Loucy (cell line): ENCODE measurements at regions not wholly inside any gene's neighbourhood (a gene's known extent, or its start where the extent isn't known, plus 50 kb on each side); places are given as distances from the start of the nearest gene placed in this dataset.

Experiments used
- H2AFZ ChIP-seq: fragments of 200-600 bp; sonication (generic); 2 replicates; pipeline ENCODE4 v1.6.0; 2016; ENCODE audit warnings: antibody characterized with exemption, mild to moderate bottlenecking, low read length, moderate library complexity
- H3F3A ChIP-seq: fragments of 200-600 bp; 2 replicates; pipeline ENCODE4 v1.6.0; 2016; ENCODE audit warnings: antibody characterized with exemption, low read depth, mild to moderate bottlenecking
- H3K27me3 ChIP-seq: fragments of 200-600 bp; sonication (generic); 2 replicates; pipeline ENCODE4 v1.6.1; 2014; ENCODE audit warnings: low read length, mild to moderate bottlenecking; ENCODE audit not compliant: insufficient read depth, poor library complexity, severe bottlenecking
- H3K36me3 ChIP-seq: fragments of 200-600 bp; sonication (generic); 2 replicates; pipeline ENCODE4 v1.6.1; 2016; ENCODE audit warnings: low read length; ENCODE audit not compliant: insufficient read depth
- H3K4me1 ChIP-seq: fragments of 200-600 bp; sonication (generic); 2 replicates; pipeline ENCODE4 v1.5.1; 2014; ENCODE audit warnings: low read length, mild to moderate bottlenecking; ENCODE audit not compliant: insufficient read depth, poor library complexity, severe bottlenecking
- H3K4me2 ChIP-seq: fragments of 200-600 bp; sonication (generic); 2 replicates; pipeline ENCODE4 v1.6.0; 2014; ENCODE audit warnings: antibody characterized with exemption, low read length, low read depth, mild to moderate bottlenecking; ENCODE audit not compliant: poor library complexity, severe bottlenecking
- H3K4me3 ChIP-seq: fragments of 200-600 bp; sonication (generic); 2 replicates; pipeline ENCODE4 v1.5.1; 2014; ENCODE audit warnings: low read length, mild to moderate bottlenecking, mixed read lengths; ENCODE audit not compliant: poor library complexity, severe bottlenecking
- H3K79me2 ChIP-seq: fragments of 200-600 bp; sonication (generic); 2 replicates; pipeline ENCODE4 v1.6.1; 2014; ENCODE audit warnings: low read length; ENCODE audit not compliant: insufficient read depth
- H3K9ac ChIP-seq: fragments of 200-600 bp; sonication (generic); 2 replicates; pipeline ENCODE4 v1.6.0; 2014; ENCODE audit warnings: mild to moderate bottlenecking, low read depth, low read length, moderate library complexity; ENCODE audit not compliant: poor library complexity, severe bottlenecking
- H3K9me2 ChIP-seq: fragments of 200-600 bp; sonication (generic); replicated peaks from 2 replicates; pipeline ENCODE4 v1.6.1; 2016; ENCODE audit warnings: low read depth, low read length, mixed read lengths
- H3K9me3 ChIP-seq: fragments of 200-600 bp; sonication (generic); 2 replicates; pipeline ENCODE4 v1.6.1; 2014; ENCODE audit warnings: mild to moderate bottlenecking, antibody characterized with exemption, low read length, low read depth; ENCODE audit not compliant: insufficient read depth
- H4K20me1 ChIP-seq: fragments of 200-600 bp; sonication (generic); 2 replicates; pipeline ENCODE4 v1.6.0; 2014; ENCODE audit warnings: antibody characterized with exemption, low read length, mild to moderate bottlenecking; ENCODE audit not compliant: insufficient read depth, poor library complexity, severe bottlenecking
- EZH2phosphoT487 ChIP-seq: fragments of 200-600 bp; IDR thresholded peaks from 2 replicates; pipeline ENCODE4 v1.6.1; 2018; ENCODE audit warnings: antibody characterized with exemption, mild to moderate bottlenecking, moderate library complexity, borderline replicate concordance
- TF ChIP-seq, protein P1 (sequence below): fragments of 200-600 bp; sonication (generic); conservative IDR thresholded peaks from 2 replicates; pipeline ENCODE4 v1.5.1; 2014; ENCODE audit warnings: mild to moderate bottlenecking, antibody characterized with exemption, low read length

DNA sequence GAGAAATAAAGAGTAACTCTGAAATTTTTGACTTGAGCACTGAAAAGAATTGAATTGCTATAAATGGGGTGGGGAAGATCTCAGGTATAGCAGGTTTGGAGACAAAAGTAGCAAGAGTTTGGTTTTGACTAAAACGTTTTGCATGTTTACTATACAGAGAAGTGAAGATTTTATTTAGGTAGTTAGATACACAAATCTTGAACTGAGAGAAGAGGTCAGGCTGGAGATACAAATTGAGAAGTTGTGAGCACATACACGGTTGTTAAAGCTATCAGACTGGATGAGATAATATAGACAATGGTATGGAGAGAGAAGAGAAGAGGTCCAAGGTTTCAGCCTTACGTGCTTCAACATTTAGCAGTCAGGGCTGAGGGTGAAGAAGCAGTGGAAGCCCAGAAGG, 420.9 kb downstream of the FOXO1 start:
- H3K79me2 ChIP-seq = no peaks in the 10 kb centered on the region
- H2AFZ ChIP-seq = no peak overlapping the region
- H3K36me3 ChIP-seq = no peaks in the 10 kb centered on the region
- H3K9me2 ChIP-seq = no peaks in the 10 kb centered on the region
- H3K4me2 ChIP-seq = no peak overlapping the region
- no peaks in the 10 kb centered on the region for H3K4me1 ChIP-seq
- no peaks in the 10 kb centered on the region for H4K20me1 ChIP-seq
- H3F3A ChIP-seq = no peaks in the 10 kb centered on the region
- H3K4me3 ChIP-seq = no peak overlapping the region
- H3K9me3 ChIP-seq = no peaks in the 10 kb centered on the region
- no peak for TF ChIP-seq EZH2phosphoT487
- TF ChIP-seq, protein P1, sequence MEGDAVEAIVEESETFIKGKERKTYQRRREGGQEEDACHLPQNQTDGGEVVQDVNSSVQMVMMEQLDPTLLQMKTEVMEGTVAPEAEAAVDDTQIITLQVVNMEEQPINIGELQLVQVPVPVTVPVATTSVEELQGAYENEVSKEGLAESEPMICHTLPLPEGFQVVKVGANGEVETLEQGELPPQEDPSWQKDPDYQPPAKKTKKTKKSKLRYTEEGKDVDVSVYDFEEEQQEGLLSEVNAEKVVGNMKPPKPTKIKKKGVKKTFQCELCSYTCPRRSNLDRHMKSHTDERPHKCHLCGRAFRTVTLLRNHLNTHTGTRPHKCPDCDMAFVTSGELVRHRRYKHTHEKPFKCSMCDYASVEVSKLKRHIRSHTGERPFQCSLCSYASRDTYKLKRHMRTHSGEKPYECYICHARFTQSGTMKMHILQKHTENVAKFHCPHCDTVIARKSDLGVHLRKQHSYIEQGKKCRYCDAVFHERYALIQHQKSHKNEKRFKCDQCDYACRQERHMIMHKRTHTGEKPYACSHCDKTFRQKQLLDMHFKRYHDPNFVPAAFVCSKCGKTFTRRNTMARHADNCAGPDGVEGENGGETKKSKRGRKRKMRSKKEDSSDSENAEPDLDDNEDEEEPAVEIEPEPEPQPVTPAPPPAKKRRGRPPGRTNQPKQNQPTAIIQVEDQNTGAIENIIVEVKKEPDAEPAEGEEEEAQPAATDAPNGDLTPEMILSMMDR = no peak
- H3K27me3 ChIP-seq = no peaks in the 10 kb centered on the region
- no peak overlapping the region for H3K9ac ChIP-seq

DNA sequence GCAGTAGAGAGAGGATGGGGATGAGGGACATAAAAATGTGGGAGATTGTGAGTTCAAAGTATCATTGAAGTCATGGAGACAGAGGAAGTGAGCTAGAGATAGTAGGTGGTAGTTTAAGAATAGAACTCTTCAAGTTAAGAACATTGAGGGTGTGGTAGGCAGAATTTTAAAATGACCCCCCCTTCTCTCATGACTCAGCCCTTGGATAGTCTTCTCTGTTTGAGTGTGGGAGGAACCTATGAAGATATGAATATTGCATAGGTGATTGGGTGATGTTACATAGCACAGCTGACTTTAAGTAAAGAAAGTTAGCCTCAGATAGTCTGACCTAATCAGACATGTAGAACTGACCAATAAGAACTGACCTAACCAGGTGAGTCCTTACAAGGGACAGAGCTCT, 418.6 kb downstream of the FOXO1 start:
- TF ChIP-seq, protein P1 = no peak
- TF ChIP-seq EZH2phosphoT487 = no peak
- Histone ChIP-seq H3K9me2 (no peaks in the 10 kb centered on the region), H2AFZ (no peak overlapping the region)

DNA sequence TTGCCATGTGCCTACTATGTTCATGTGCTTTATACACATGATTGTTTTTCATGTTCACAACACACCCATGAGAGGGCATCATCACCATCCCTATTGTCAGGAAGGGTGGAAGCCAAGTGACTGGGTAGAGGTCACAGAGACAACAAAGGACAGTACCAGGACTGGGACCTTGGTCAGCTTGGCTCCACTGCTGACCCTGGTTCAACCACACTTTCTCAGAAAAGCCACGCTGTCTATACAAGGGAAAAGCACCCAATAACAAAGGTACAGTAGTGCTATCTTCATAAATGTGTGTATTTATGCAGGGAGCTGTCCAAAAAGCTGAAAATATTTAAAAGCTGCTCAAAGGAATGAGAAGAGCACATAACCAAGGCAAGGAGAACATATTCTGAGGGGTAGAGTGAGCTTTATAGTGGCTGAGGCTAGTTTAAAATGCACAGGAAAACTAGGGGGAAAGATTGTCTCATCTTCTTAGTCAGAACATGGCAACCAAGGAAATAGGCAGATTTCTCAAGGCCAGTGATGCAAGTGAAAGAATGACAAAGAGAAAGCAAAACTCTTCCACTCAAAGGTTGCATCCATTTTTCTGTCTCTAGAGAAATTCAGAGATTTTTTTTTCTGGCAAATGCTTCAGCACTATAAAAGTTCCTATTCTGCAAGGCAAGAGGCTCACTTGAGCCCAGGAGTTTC, 415.0 kb downstream of the FOXO1 start:
- no peak overlapping the region for H3K4me3 ChIP-seq
- no peaks in the 10 kb centered on the region for H3K36me3 ChIP-seq
- no peak overlapping the region for H3K4me2 ChIP-seq
- H3K9ac ChIP-seq = no peak overlapping the region
- H3F3A ChIP-seq = no peaks in the 10 kb centered on the region
- H3K9me2 ChIP-seq = no peaks in the 10 kb centered on the region
- TF ChIP-seq, protein P1 = peak; percentile 24; the same call in 1 of the 2 replicates
- TF ChIP-seq EZH2phosphoT487 = no peak
- no peaks in the 10 kb centered on the region for H3K27me3 ChIP-seq
- H4K20me1 ChIP-seq = no peaks in the 10 kb centered on the region
- H3K79me2 ChIP-seq = no peaks in the 10 kb centered on the region
- peaks cover 9% of the 10 kb centered on the region for H3K4me1 ChIP-seq
- H3K9me3 ChIP-seq = no peaks in the 10 kb centered on the region
- H2AFZ ChIP-seq = no peak overlapping the region

More for the DNA sequence above, 418.6 kb downstream of the FOXO1 start:
- H3K4me3 ChIP-seq = no peak overlapping the region
- H3K36me3 ChIP-seq = no peaks in the 10 kb centered on the region
- H4K20me1 ChIP-seq = no peaks in the 10 kb centered on the region
- H3K27me3 ChIP-seq = no peaks in the 10 kb centered on the region
- H3K9me3 ChIP-seq = no peaks in the 10 kb centered on the region
- no peaks in the 10 kb centered on the region for H3F3A ChIP-seq
- no peaks in the 10 kb centered on the region for H3K4me1 ChIP-seq
- H3K4me2 ChIP-seq = no peak overlapping the region
- H3K79me2 ChIP-seq = no peaks in the 10 kb centered on the region
- no peak overlapping the region for H3K9ac ChIP-seq
